Type B pancreatic cell (in vitro differentiated cells): ENCODE measurements at regions not wholly inside any gene's neighbourhood (a gene's known extent, or its start where the extent isn't known, plus 50 kb on each side); places are given as distances from the start of the nearest gene placed in this dataset.
A peak's percentile ranks its signal among the peaks of the same experiment; 100 is the strongest.

Experiments
- DNase-seq: peaks from one replicate; pipeline ENCODE4 v3.0.0; 2021; ENCODE audit warnings: mixed read lengths; ENCODE audit not compliant: unreplicated experiment; ENCODE audit errors: extremely low spot score
- H3K27ac Mint-ChIP-seq: 2 replicates; pipeline ENCODE4 v1.8.0; 2021; ENCODE audit warnings: mild to moderate bottlenecking, mixed read lengths
- H3K27me3 Mint-ChIP-seq: 2 replicates; pipeline ENCODE4 v1.8.0; 2021; ENCODE audit warnings: mixed read lengths
- H3K36me3 Mint-ChIP-seq: 2 replicates; pipeline ENCODE4 v1.8.0; 2021; ENCODE audit warnings: mixed read lengths
- H3K4me1 Mint-ChIP-seq: one replicate; pipeline ENCODE4 v1.8.0; 2021; ENCODE audit warnings: mixed read lengths; ENCODE audit not compliant: unreplicated experiment
- H3K4me3 Mint-ChIP-seq: 2 replicates; pipeline ENCODE4 v1.8.0; 2021; ENCODE audit warnings: mild to moderate bottlenecking, mixed read lengths
- H3K9me3 Mint-ChIP-seq: 2 replicates; pipeline ENCODE4 v1.8.0; 2021; ENCODE audit warnings: mixed read lengths
- TF ChIP-seq, protein P1 (sequence below): fragments of 200-600 bp; sonication (generic); conservative IDR thresholded peaks from 2 replicates; pipeline ENCODE4 v1.5.0; 2021; ENCODE audit warnings: antibody characterized with exemption, mild to moderate bottlenecking

DNA sequence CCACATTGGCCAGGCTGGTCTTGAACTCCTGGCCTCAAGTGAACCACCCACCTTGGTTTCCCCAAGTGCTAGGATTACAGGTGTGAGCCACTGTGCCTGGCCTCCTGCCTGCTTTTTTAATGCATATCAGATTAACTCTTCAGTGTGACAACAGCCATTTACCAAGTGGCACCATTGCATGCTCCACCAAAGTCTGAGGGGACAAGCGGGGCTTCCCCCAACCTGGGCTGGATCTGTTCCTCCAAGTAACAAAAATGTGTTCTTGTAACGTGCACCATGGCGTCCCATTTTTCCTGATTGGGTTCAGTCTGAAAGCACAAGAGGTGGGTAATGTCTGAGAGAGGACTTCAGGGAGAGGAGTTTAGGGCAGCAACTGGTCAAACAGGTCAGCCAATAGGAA, 77.8 kb downstream of the TEX29 start:
- H3K4me3 Mint-ChIP-seq: no peak overlapping the region
- TF ChIP-seq, protein P1, sequence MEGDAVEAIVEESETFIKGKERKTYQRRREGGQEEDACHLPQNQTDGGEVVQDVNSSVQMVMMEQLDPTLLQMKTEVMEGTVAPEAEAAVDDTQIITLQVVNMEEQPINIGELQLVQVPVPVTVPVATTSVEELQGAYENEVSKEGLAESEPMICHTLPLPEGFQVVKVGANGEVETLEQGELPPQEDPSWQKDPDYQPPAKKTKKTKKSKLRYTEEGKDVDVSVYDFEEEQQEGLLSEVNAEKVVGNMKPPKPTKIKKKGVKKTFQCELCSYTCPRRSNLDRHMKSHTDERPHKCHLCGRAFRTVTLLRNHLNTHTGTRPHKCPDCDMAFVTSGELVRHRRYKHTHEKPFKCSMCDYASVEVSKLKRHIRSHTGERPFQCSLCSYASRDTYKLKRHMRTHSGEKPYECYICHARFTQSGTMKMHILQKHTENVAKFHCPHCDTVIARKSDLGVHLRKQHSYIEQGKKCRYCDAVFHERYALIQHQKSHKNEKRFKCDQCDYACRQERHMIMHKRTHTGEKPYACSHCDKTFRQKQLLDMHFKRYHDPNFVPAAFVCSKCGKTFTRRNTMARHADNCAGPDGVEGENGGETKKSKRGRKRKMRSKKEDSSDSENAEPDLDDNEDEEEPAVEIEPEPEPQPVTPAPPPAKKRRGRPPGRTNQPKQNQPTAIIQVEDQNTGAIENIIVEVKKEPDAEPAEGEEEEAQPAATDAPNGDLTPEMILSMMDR: no peak
- H3K27me3 Mint-ChIP-seq: peaks cover 21% of the 10 kb centered on the region
- DNase-seq: peak; percentile 40
- H3K4me1 Mint-ChIP-seq: no peaks in the 10 kb centered on the region
- no peaks in the 10 kb centered on the region for H3K36me3 Mint-ChIP-seq
- H3K27ac Mint-ChIP-seq: no peak overlapping the region
- no peaks in the 10 kb centered on the region for H3K9me3 Mint-ChIP-seq

DNA sequence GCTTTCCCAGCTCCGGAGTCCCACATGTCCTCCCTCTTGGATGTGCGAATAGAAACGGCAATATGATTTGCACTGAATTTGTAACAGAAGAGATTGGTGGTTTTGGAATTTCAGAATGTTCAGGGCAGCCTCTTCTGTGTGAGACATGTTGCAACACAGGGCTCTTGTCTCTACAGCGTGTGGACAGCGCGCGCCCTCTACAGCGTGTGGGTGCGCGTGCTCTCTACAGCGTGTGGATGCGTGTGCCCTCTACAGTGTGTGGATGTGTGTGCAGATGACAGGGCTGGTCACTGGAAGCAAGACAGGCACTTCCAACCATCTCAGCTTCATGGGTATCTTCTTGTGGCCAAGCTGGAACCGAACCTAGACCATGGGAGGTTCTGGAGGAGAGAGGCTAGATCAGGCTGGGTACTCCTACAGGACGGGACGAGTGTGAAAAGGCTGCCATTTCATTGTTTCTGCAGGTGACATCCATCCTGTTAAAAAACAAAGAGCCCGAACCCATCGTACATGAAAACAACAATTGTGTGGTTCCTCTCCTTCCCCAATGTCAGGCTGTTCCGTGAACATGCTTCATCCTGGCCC, 78.4 kb downstream of the TEX29 start:
- Mint-ChIP-seq H3K27me3 (peaks cover 21% of the 10 kb centered on the region), H3K36me3 (no peaks in the 10 kb centered on the region), H3K4me1 (no peaks in the 10 kb centered on the region), H3K27ac (no peak overlapping the region), H3K4me3 (no peak overlapping the region), H3K9me3 (no peaks in the 10 kb centered on the region)
- TF ChIP-seq, protein P1: no peak
- DNase-seq: peak; percentile 42

DNA sequence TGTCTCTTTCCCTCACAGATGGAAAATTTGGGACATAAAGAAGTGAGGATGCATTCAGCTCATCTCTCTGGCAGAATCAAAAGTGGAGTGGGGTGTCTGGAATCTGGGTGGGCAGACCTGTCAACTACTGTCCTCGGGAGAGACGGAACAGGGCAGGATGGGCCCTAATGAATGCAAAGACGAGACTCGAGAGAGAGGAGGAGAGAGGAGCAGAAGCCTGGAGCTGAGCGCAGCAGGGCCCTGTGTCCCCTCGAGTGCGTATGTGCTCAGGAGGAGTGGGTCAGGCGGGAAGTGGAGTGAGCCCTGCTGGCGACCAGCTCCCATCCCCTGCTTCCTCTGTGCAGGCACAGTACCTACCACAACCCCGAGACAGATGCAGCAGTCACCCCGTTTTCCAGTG, 78.9 kb downstream of the TEX29 start:
- TF ChIP-seq, protein P1: no peak
- Mint-ChIP-seq H3K27ac (no peak overlapping the region), H3K4me1 (no peaks in the 10 kb centered on the region), H3K4me3 (no peak overlapping the region), H3K9me3 (no peaks in the 10 kb centered on the region), H3K27me3 (peaks cover 21% of the 10 kb centered on the region), H3K36me3 (no peaks in the 10 kb centered on the region)
- DNase-seq: peak; percentile 49

DNA sequence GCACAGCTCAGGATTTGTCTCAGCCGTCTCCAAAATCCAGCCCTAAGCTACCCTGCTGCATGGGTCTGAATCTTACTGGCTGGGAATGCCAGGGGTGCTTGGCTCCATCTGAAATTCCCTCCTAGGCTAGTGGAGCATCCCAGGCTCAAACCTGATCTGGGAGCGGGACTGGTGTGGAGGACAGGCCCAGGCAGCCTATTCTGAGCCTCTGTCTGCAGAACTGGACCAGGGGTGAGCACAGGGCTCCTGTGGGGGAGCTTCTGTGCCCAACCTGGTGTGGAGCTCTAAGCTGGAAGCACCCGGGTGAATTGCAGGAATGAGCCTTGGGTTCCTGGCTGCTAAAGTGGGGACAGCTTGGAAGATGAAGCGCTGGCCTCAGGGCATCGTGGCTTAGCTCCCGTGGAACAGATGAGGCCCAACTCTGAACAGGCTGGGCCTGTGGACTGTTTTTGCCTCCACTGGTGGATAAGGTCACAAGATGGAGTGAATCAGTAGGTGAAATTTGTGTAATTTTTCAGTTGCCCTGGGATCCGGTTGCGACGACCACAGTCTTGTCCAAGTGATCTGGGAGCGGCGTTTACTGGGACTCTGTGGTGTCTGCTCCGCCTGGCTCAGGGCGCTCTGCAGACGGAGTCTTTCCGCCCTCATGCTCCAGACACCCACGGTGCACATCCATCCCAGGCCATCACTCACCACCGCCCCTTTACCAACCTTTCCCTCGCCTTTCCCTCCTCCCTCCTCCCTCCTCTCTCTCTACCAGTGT, 79.5 kb downstream of the TEX29 start:
- no peaks in the 10 kb centered on the region for H3K36me3 Mint-ChIP-seq
- H3K27me3 Mint-ChIP-seq: peaks cover 21% of the 10 kb centered on the region
- H3K27ac Mint-ChIP-seq: no peak overlapping the region
- TF ChIP-seq, protein P1: no peak
- H3K4me1 Mint-ChIP-seq: no peaks in the 10 kb centered on the region
- no peak overlapping the region for H3K4me3 Mint-ChIP-seq
- H3K9me3 Mint-ChIP-seq: no peaks in the 10 kb centered on the region
- DNase-seq: peak; percentile 47

DNA sequence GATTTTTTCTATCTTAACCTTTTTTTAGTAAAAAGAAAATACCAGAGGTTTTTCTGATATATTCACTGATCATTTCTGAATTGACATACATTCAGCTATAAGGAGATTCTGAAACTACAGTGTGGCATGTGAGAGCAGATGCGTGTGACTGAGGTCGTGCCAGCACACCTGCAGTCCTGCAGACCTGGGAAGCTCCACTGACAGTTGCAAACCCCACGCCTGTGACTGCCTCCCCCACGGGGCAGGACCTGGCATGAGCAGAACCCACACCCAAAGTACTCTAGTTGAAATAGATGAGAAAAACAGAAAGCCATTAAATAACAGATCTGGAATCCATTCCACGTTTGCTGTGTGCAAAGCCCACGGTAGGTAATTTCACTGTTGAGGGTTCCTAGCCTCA, 80.7 kb downstream of the TEX29 start:
- Mint-ChIP-seq H3K4me1 (no peaks in the 10 kb centered on the region), H3K27ac (no peak overlapping the region), H3K9me3 (no peaks in the 10 kb centered on the region), H3K27me3 (peaks cover 21% of the 10 kb centered on the region), H3K4me3 (no peak overlapping the region), H3K36me3 (no peaks in the 10 kb centered on the region)
- TF ChIP-seq, protein P1: no peak
- no peak for DNase-seq
